HEK293 (cell line): ENCODE measurements at regions not wholly inside any gene's neighbourhood (a gene's known extent, or its start where the extent isn't known, plus 50 kb on each side); places are given as distances from the start of the nearest gene placed in this dataset.

Source experiments
- CTCF ChIA-PET: fragments of 350-600 bp; formaldehyde crosslinking; extraction: SDS; loops from one replicate; lab custom pipeline; 2021; ENCODE audit warnings: antibody characterized with exemption; lab: Yijun Ruan, JAX
- POLR2A ChIA-PET: fragments of 300-600 bp; formaldehyde crosslinking; extraction: SDS; loops from one replicate; lab custom pipeline; 2020; ENCODE audit warnings: antibody characterized with exemption, inconsistent platforms; lab: Yijun Ruan, JAX
- H3K27ac ChIP-seq: fragments of 200-500 bp; sonication (Bioruptor generic); 2 replicates; pipeline ENCODE4 v1.5.1; 2014; ENCODE audit warnings: low read depth, low read length, control low read depth, inconsistent platforms; ENCODE audit errors: extremely low read depth
- H3K36me3 ChIP-seq, 2 experiments: fragments of 200-500 bp in 1 of 2; sonication (Bioruptor generic) in 1 of 2; 1 replicate in 1 of 2; 2 replicates in 1 of 2; pipeline ENCODE4 v1.5.1; 2014 to 2017; ENCODE audit warnings: inconsistent platforms in 2 of 2, low read length in 2 of 2; ENCODE audit not compliant: control insufficient read depth in 2 of 2, insufficient read depth in 1 of 2
- H3K4me1 ChIP-seq: fragments of 200-500 bp; sonication (Bioruptor generic); 2 replicates; pipeline ENCODE4 v1.5.1; 2014; ENCODE audit warnings: mild to moderate bottlenecking, low read length, inconsistent platforms; ENCODE audit not compliant: control insufficient read depth, insufficient read depth
- H3K4me3 ChIP-seq: 2 replicates; pipeline ENCODE4 v1.5.1; 2011; ENCODE audit warnings: low read depth, mild to moderate bottlenecking, control low read depth, low read length, moderate library complexity
- H3K9me3 ChIP-seq: fragments of 200-500 bp; sonication (Bioruptor generic); 2 replicates; pipeline ENCODE4 v1.5.1; 2014; ENCODE audit warnings: low read depth, low read length, inconsistent platforms; ENCODE audit not compliant: control insufficient read depth, insufficient read depth
- GFI1B ChIP-seq: fragments of 450-650 bp; formaldehyde crosslinking; IDR thresholded peaks from 2 replicates; pipeline ENCODE4 v1.5.1; 2016; ENCODE audit warnings: missing biosample characterization, missing genetic modification characterization
- KLF10 ChIP-seq: fragments of 450-650 bp; IDR thresholded peaks from 2 replicates; pipeline ENCODE4 v1.5.1; 2018; ENCODE audit warnings: missing biosample characterization, mild to moderate bottlenecking, missing genetic modification characterization
- TRIM28 ChIP-seq: IDR thresholded peaks from 2 replicates; pipeline ENCODE4 v1.6.1; 2011; ENCODE audit warnings: low read length, control low read depth, borderline replicate concordance
- ZNF184 ChIP-seq: fragments of 450-650 bp; IDR thresholded peaks from 2 replicates; pipeline ENCODE4 v1.5.1; 2018; ENCODE audit warnings: missing biosample characterization, mild to moderate bottlenecking, missing genetic modification characterization
- ZNF19 ChIP-seq: fragments of 450-650 bp; formaldehyde crosslinking; IDR thresholded peaks from 2 replicates; pipeline ENCODE4; 2016; ENCODE audit warnings: missing biosample characterization, missing genetic modification characterization, low read depth
- ZNF2 ChIP-seq: fragments of 450-650 bp; formaldehyde crosslinking; IDR thresholded peaks from 2 replicates; pipeline ENCODE4 v1.5.1; 2016; ENCODE audit warnings: missing biosample characterization, missing genetic modification characterization
- ZNF23 ChIP-seq: fragments of 450-650 bp; formaldehyde crosslinking; IDR thresholded peaks from 2 replicates; pipeline ENCODE4 v1.5.1; 2016; ENCODE audit warnings: missing biosample characterization, missing genetic modification characterization, borderline replicate concordance
- ZNF37A ChIP-seq: fragments of 450-650 bp; IDR thresholded peaks from 2 replicates; pipeline ENCODE4 v1.5.1; 2018; ENCODE audit warnings: missing biosample characterization, missing genetic modification characterization
- ZNF473 ChIP-seq: fragments of 450-650 bp; formaldehyde crosslinking; IDR thresholded peaks from 2 replicates; pipeline ENCODE4 v1.5.1; 2017; ENCODE audit warnings: missing biosample characterization, missing genetic modification characterization
- ZNF514 ChIP-seq: fragments of 450-650 bp; formaldehyde crosslinking; IDR thresholded peaks from 2 replicates; pipeline ENCODE4 v1.5.1; 2016; ENCODE audit warnings: missing biosample characterization, missing genetic modification characterization
- ZNF549 ChIP-seq: fragments of 450-650 bp; IDR thresholded peaks from 2 replicates; pipeline ENCODE4 v1.5.1; 2018; ENCODE audit warnings: missing biosample characterization, missing genetic modification characterization, mild to moderate bottlenecking, inconsistent platforms, moderate library complexity
- ZNF560 ChIP-seq: fragments of 450-650 bp; formaldehyde crosslinking; IDR thresholded peaks from 2 replicates; pipeline ENCODE4 v1.5.1; 2017; ENCODE audit warnings: missing biosample characterization, missing genetic modification characterization, borderline replicate concordance
- ZNF571 ChIP-seq: fragments of 450-650 bp; formaldehyde crosslinking; IDR thresholded peaks from 2 replicates; pipeline ENCODE4 v1.5.0; 2017; ENCODE audit warnings: missing biosample characterization, missing genetic modification characterization
- TF ChIP-seq, protein P1 (sequence below): fragments of 450-650 bp; formaldehyde crosslinking; IDR thresholded peaks from 2 replicates; pipeline ENCODE4 v1.5.1; 2016; ENCODE audit warnings: missing biosample characterization, missing genetic modification characterization, borderline replicate concordance
- TF ChIP-seq, protein P2 (sequence below): fragments of 450-650 bp; formaldehyde crosslinking; conservative IDR thresholded peaks from 2 replicates; pipeline ENCODE4 v1.5.1; 2016; ENCODE audit warnings: low read depth, missing biosample characterization, missing genetic modification characterization
- TF ChIP-seq, protein P3 (sequence below): fragments of 450-650 bp; formaldehyde crosslinking; IDR thresholded peaks from 2 replicates; pipeline ENCODE4 v1.5.1; 2016; ENCODE audit warnings: missing biosample characterization, missing genetic modification characterization
- TF ChIP-seq, protein P4 (sequence below): fragments of 450-650 bp; formaldehyde crosslinking; IDR thresholded peaks from 2 replicates; pipeline ENCODE4 v1.5.1; 2016; ENCODE audit warnings: missing biosample characterization, missing genetic modification characterization

DNA sequence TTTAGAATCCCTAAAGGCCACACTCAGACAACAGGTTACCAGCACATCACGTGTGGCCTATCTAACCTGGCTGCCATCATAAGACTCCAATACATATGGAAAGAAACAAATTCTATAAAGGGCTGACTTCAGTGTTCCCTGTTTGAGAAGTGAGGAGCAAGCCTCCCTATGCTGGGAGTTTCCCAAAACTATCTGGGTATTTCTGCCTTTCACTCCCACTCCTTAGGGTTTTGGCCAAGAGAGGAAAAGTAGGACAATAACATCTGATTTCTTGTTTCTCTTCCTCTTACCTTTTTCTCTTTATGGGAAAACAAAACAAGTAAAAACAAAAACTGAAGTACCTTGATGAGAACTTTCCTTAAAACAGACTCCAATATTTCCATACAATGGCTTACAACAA lies 121.5 kb upstream of the COL8A1 start:
- POLR2A ChIA-PET = no interaction called here
- TF ChIP-seq, protein P1, sequence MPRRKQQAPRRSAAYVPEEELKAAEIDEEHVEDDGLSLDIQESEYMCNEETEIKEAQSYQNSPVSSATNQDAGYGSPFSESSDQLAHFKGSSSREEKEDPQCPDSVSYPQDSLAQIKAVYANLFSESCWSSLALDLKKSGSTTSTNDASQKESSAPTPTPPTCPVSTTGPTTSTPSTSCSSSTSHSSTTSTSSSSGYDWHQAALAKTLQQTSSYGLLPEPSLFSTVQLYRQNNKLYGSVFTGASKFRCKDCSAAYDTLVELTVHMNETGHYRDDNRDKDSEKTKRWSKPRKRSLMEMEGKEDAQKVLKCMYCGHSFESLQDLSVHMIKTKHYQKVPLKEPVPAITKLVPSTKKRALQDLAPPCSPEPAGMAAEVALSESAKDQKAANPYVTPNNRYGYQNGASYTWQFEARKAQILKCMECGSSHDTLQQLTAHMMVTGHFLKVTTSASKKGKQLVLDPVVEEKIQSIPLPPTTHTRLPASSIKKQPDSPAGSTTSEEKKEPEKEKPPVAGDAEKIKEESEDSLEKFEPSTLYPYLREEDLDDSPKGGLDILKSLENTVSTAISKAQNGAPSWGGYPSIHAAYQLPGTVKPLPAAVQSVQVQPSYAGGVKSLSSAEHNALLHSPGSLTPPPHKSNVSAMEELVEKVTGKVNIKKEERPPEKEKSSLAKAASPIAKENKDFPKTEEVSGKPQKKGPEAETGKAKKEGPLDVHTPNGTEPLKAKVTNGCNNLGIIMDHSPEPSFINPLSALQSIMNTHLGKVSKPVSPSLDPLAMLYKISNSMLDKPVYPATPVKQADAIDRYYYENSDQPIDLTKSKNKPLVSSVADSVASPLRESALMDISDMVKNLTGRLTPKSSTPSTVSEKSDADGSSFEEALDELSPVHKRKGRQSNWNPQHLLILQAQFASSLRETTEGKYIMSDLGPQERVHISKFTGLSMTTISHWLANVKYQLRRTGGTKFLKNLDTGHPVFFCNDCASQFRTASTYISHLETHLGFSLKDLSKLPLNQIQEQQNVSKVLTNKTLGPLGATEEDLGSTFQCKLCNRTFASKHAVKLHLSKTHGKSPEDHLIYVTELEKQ = no peak
- TF ChIP-seq TRIM28 = no peak
- TF ChIP-seq ZNF473 (tag by site-specific recombination) = no peak
- TF ChIP-seq ZNF560 (tag by site-specific recombination) = no peak
- TF ChIP-seq ZNF37A (tag by site-specific recombination) = no peak
- TF ChIP-seq ZNF184 (tag by site-specific recombination) = no peak
- no peak for TF ChIP-seq ZNF19 (tag by site-specific recombination)
- no peak for TF ChIP-seq ZNF549 (tag by site-specific recombination)
- no peak for TF ChIP-seq GFI1B (tag by site-specific recombination)
- TF ChIP-seq, all 188 proteins: peak for 0
- CTCF ChIA-PET = no interaction called here

DNA sequence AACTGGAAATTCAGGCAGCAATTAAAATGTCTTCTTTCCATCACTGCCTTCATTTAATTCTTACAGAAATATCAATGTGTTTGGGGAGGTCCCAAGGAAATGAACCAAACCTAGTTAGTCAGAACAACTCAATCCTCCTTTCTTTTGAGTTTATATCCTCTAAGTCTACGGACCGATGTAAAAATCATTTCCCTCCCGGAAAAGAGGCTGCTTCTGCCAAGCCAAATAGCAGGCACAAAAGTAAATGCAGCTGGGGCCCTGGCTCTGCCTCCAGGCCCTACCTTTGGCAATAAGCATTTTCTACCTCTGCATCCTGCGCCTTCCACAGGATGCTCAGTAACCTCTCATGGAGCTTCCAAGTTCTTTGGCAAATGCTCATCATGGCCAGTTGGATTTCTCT lies 122.5 kb upstream of the COL8A1 start:
- ChIA-PET POLR2A (no interaction called here), CTCF (interaction anchor here (0.7 kb wide), 1 partner anchor 18 kb away, joined by 3 read pairs; no protein-coding TSS in a partner anchor)
- Histone ChIP-seq H3K27ac (no peak overlapping the region), H3K36me3 (no peaks in the 10 kb centered on the region)
- TF ChIP-seq, protein P2, sequence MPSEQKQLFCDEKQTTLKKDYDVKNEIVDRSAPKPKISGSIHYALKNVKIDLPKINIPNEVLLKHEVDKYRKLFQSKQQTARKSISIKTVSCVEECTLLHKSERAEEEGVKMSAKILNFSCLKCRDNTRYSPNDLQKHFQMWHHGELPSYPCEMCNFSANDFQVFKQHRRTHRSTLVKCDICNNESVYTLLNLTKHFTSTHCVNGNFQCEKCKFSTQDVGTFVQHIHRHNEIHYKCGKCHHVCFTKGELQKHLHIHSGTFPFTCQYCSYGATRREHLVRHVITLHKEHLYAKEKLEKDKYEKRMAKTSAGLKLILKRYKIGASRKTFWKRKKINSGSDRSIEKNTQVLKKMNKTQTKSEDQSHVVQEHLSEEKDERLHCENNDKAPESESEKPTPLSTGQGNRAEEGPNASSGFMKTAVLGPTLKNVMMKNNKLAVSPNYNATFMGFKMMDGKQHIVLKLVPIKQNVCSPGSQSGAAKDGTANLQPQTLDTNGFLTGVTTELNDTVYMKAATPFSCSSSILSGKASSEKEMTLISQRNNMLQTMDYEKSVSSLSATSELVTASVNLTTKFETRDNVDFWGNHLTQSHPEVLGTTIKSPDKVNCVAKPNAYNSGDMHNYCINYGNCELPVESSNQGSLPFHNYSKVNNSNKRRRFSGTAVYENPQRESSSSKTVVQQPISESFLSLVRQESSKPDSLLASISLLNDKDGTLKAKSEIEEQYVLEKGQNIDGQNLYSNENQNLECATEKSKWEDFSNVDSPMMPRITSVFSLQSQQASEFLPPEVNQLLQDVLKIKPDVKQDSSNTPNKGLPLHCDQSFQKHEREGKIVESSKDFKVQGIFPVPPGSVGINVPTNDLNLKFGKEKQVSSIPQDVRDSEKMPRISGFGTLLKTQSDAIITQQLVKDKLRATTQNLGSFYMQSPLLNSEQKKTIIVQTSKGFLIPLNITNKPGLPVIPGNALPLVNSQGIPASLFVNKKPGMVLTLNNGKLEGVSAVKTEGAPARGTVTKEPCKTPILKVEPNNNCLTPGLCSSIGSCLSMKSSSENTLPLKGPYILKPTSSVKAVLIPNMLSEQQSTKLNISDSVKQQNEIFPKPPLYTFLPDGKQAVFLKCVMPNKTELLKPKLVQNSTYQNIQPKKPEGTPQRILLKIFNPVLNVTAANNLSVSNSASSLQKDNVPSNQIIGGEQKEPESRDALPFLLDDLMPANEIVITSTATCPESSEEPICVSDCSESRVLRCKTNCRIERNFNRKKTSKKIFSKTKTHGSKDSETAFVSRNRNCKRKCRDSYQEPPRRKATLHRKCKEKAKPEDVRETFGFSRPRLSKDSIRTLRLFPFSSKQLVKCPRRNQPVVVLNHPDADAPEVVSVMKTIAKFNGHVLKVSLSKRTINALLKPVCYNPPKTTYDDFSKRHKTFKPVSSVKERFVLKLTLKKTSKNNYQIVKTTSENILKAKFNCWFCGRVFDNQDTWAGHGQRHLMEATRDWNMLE (tag by site-specific recombination) = no peak
- no peak for TF ChIP-seq ZNF549 (tag by site-specific recombination)
- no peak for TF ChIP-seq ZNF514
- TF ChIP-seq, protein P3, sequence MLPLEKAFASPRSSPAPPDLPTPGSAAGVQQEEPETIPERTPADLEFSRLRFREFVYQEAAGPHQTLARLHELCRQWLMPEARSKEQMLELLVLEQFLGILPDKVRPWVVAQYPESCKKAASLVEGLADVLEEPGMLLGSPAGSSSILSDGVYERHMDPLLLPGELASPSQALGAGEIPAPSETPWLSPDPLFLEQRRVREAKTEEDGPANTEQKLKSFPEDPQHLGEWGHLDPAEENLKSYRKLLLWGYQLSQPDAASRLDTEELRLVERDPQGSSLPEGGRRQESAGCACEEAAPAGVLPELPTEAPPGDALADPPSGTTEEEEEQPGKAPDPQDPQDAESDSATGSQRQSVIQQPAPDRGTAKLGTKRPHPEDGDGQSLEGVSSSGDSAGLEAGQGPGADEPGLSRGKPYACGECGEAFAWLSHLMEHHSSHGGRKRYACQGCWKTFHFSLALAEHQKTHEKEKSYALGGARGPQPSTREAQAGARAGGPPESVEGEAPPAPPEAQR (tag by site-specific recombination) = no peak
- no peak for TF ChIP-seq KLF10 (tag by site-specific recombination)
- TF ChIP-seq ZNF23 = no peak
- TF ChIP-seq ZNF571 (tag by site-specific recombination) = no peak
- TF ChIP-seq ZNF2 (tag by site-specific recombination) = no peak
- TF ChIP-seq, protein P4, sequence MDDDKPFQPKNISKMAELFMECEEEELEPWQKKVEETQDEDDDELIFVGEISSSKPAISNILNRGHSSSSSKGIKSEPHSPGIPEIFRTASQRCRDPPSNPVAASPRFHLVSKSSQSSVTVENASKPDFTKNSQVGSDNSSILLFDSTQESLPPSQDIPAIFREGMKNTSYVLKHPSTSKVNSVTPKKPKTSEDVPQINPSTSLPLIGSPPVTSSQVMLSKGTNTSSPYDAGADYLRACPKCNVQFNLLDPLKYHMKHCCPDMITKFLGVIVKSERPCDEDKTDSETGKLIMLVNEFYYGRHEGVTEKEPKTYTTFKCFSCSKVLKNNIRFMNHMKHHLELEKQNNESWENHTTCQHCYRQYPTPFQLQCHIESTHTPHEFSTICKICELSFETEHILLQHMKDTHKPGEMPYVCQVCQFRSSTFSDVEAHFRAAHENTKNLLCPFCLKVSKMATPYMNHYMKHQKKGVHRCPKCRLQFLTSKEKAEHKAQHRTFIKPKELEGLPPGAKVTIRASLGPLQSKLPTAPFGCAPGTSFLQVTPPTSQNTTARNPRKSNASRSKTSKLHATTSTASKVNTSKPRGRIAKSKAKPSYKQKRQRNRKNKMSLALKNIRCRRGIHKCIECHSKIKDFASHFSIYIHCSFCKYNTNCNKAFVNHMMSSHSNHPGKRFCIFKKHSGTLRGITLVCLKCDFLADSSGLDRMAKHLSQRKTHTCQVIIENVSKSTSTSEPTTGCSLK (tag by site-specific recombination) = no peak
- TF ChIP-seq, all 188 proteins: peak for 0
- Histone ChIP-seq H3K9me3 (no peaks in the 10 kb centered on the region), H3K4me1 (no peaks in the 10 kb centered on the region), H3K4me3 (no peak overlapping the region)

More for the DNA sequence above, 121.5 kb upstream of the COL8A1 start:
- no peaks in the 10 kb centered on the region for H3K36me3 ChIP-seq
- H3K27ac ChIP-seq = no peak overlapping the region
- no peak overlapping the region for H3K4me3 ChIP-seq
- no peaks in the 10 kb centered on the region for H3K4me1 ChIP-seq
- no peaks in the 10 kb centered on the region for H3K9me3 ChIP-seq
